Lower leg skin (tissue), 3 donors: ENCODE measurements at regions not wholly inside any gene's neighbourhood (a gene's known extent, or its start where the extent isn't known, plus 50 kb on each side); places are given as distances from the start of the nearest gene placed in this dataset.

ENCODE experiments used
- POLR2A ChIP-seq, 2 donors: fragments of 450-650 bp; IDR thresholded peaks; one replicate each; pipeline ENCODE4 v1.6.1; 2016 to 2017; ENCODE audit warnings: antibody characterized with exemption in 2 of 2, mild to moderate bottlenecking in 1 of 2, moderate library complexity in 1 of 2
- TF ChIP-seq, protein P1 (sequence below), 3 donors: fragments of 450-650 bp; IDR thresholded peaks; one replicate each; pipeline ENCODE4 v1.5.1; 2016; ENCODE audit warnings: antibody characterized with exemption in 3 of 3, mild to moderate bottlenecking in 3 of 3, moderate library complexity in 2 of 3

DNA sequence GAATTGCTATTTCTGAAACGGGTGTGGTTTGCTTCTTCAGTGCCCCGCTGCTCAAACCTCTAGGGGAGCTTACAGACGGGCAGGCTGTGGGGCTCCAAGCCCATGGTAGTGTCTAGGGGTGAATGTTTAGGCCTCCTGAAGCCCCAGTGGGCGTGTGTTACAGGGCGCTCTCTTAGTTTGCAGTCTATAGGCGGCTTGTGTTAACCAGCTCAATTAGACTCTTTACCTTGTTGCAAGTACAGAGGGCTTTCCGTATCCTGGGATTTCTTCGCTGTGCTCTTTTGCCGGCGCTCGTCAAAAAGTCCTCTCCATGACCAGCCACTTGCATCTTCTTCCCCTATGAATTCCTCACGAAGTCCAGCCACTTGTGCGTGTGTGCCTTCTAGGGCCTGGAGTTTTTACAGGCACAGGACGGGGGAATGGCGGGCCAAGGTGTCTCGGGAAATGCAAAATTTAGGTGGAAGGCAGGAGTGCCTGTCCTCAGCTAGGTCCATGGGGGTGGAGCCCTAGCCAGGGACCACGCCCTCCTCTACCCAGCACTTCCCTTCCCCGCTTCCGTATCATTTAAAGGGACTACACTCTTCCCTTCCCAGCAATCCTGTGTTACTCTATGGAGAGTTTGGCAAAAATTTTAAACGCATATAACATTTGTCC is 94.5 kb downstream of the HTR1B start:
- TF ChIP-seq, protein P1, sequence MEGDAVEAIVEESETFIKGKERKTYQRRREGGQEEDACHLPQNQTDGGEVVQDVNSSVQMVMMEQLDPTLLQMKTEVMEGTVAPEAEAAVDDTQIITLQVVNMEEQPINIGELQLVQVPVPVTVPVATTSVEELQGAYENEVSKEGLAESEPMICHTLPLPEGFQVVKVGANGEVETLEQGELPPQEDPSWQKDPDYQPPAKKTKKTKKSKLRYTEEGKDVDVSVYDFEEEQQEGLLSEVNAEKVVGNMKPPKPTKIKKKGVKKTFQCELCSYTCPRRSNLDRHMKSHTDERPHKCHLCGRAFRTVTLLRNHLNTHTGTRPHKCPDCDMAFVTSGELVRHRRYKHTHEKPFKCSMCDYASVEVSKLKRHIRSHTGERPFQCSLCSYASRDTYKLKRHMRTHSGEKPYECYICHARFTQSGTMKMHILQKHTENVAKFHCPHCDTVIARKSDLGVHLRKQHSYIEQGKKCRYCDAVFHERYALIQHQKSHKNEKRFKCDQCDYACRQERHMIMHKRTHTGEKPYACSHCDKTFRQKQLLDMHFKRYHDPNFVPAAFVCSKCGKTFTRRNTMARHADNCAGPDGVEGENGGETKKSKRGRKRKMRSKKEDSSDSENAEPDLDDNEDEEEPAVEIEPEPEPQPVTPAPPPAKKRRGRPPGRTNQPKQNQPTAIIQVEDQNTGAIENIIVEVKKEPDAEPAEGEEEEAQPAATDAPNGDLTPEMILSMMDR (IDR thresholded peaks at IDR 0.05) = no peak
- TF ChIP-seq POLR2A (IDR thresholded peaks at IDR 0.05) = no peak
